ENCODE measurements at regions not wholly inside any gene's neighbourhood (a gene's known extent, or its start where the extent isn't known, plus 50 kb on each side); places are given as distances from the start of the nearest gene placed in this dataset.

DNA sequence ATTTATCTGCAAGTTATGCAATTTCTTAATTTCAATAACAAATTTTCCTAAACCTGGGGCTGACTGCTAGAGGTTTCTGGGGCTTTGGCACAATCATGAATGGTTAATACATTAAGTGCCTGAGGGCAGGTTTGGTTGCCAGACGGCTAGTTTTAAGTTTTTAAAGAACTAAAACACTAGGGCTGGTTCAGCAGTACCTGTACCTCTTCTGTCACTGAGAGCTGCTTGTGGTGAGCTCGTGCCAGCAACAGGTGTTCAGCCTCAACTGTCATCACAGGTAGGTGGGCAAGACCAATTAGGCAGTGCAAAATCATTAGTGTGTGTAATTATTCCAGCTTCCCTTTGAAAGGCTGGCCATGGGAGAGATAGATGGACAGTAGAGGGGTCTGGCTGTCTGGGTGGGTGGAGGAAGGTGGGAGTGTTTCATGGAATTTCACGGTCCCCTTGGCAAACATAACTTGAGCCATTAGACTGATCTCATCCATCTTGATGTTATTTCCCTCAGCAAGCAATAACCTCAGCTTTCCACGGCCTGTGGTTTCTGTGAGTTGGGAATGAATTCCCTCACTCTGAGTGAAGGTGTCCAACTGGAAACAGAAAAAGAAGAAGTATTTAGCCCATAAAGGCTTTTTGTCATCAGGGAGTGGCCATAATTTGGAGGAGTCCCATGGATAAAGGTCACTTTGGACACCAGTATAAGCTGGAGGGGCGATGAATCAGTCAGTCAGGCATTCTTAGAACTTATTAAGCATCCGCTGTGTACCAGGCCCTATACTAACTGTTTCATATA is 114.8 kb downstream of the SNX19 start:
- TF ChIP-seq, protein P1, sequence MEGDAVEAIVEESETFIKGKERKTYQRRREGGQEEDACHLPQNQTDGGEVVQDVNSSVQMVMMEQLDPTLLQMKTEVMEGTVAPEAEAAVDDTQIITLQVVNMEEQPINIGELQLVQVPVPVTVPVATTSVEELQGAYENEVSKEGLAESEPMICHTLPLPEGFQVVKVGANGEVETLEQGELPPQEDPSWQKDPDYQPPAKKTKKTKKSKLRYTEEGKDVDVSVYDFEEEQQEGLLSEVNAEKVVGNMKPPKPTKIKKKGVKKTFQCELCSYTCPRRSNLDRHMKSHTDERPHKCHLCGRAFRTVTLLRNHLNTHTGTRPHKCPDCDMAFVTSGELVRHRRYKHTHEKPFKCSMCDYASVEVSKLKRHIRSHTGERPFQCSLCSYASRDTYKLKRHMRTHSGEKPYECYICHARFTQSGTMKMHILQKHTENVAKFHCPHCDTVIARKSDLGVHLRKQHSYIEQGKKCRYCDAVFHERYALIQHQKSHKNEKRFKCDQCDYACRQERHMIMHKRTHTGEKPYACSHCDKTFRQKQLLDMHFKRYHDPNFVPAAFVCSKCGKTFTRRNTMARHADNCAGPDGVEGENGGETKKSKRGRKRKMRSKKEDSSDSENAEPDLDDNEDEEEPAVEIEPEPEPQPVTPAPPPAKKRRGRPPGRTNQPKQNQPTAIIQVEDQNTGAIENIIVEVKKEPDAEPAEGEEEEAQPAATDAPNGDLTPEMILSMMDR (conservative IDR thresholded peaks at IDR 0.05; ENCODE audit: low read depth, low read length) = no peak
- no peak overlapping the region for H3K4me3 ChIP-seq (ENCODE audit: low read length)
- no peak for DNase-seq (ENCODE audit: low read depth)

DNA sequence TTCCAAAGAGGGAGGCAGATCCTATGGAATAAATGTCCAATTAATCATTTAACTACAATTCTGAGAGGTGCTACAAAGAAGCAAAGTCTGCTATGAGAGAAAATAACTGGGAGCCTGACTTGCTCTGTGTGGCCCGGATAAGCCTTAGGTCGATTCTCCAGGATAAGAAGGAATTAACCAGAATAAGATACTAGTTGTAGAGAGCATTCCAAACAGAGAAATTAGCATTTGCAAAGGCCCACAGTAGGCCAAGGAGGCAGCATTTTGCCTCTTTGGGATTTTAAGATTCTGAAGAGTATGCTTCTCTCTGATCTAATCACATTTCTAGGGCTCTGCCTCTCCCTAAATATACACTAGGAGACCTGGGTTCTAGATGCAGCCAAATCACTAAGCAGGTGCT is 113.7 kb downstream of the SNX19 start:
- TF ChIP-seq, protein P1 (conservative IDR thresholded peaks at IDR 0.05; ENCODE audit: low read depth, low read length) = no peak
- DNase-seq (ENCODE audit: low read depth) = no peak
- no peak overlapping the region for H3K4me3 ChIP-seq (ENCODE audit: low read length)

DNA sequence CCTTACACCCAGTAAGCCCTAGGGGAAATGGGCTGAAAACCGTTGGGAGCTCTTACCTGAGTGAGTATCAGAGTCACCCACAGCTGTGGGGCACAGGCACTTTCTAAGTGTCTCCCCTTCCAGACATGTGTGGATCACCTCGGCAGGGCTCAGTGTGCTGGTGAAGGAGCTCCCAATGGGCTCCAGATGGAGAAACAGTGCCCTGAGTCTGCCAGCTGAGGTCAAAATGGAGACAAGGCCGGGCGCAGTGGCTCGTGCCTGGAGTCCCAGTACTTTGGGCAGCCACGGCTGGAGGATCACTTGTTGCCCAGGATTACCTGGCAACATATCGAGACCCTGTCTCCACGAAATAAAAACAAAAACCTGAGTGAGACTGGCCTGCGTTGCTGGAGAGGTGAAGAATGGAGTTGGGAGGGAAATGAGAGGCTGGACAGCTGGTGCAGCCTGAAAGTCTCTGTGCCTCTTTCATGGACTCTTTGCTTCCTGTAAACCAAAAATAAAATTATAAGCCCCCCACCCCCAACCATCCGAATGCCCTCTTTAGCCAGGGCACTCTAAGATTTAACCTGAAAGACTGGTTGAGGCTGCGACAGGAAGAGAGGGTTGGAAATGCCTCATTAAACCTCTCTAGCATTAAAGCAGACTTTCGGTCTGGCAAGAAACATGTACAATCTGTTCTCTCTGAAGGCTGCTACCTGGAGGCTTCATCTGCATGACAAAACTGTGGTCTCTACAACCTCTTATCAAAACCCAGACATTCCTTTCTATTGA is 111.8 kb downstream of the SNX19 start:
- TF ChIP-seq, protein P1 (conservative IDR thresholded peaks at IDR 0.05; ENCODE audit: low read depth, low read length) = no peak
- H3K4me3 ChIP-seq (ENCODE audit: low read length) = no peak overlapping the region
- DNase-seq (ENCODE audit: low read depth) = no peak

DNA sequence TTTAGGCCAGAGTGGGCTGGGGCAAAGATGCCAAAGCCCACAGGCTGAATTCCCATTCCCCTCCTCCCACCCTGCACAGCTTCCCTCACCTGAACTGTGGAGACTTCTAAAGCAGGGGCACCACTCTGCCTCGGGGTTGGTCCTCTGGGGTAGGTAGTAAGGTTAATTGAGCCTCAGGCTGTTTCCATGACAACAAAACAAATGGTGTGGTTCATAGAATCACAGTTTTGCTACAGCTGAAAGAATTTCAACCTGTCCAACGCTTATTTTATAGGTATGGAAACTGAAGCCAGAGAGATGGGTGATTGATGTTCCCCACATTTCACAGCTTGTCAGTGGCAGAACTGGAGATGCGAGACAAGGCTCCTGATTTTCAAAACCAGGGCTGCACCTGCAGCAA is 109.5 kb downstream of the SNX19 start:
- TF ChIP-seq, protein P1 (conservative IDR thresholded peaks at IDR 0.05; ENCODE audit: low read depth, low read length) = no peak
- no peak overlapping the region for H3K4me3 ChIP-seq (ENCODE audit: low read length)
- DNase-seq (ENCODE audit: low read depth) = no peak

DNA sequence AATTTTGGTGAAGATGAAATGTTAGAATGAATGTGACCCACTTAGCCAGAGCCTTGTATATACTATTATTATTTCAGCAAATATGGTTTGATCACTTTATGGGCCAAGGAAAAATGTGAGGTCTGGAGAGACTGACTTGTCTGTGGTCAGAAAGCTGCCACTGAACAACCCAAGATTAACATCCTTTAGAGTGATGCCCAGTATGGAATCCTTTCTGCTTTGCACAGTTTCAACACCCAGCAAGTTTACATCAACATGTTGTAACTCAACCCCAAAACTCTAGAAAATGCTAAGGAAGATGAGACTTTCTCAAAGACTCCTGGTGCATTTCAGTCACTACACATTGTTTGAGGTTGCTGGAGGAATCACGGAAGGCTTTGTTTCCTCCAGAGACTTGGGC is 107.7 kb downstream of the SNX19 start:
- no peak overlapping the region for H3K4me3 ChIP-seq (ENCODE audit: low read length)
- TF ChIP-seq, protein P1 (conservative IDR thresholded peaks at IDR 0.05; ENCODE audit: low read depth, low read length) = no peak
- no peak for DNase-seq (ENCODE audit: low read depth)

DNA sequence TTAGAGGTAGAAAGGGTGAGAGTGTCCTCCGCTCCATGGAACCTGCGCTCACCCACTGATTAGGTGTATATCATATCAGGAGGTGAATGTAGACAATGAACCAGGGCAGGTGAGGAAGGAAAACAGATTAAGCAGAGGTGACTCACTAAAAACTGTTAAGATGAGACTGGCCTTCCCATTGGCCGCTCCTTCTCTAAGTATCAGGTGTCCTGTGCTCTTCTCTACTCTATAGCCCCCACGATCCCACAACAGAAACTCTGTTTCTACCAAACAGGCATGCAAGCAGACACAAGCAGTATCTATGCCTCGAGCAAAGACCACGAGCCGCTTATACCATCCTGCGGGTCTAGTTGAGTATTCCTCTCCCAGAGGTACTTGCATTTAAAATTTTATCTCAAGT is 103.1 kb downstream of the SNX19 start:
- TF ChIP-seq, protein P1 (conservative IDR thresholded peaks at IDR 0.05; ENCODE audit: low read depth, low read length) = no peak
- no peak for DNase-seq (ENCODE audit: low read depth)
- H3K4me3 ChIP-seq (ENCODE audit: low read length) = no peak overlapping the region
